ENCODE measurements at regions not wholly inside any gene's neighbourhood (a gene's known extent, or its start where the extent isn't known, plus 50 kb on each side); places are given as distances from the start of the nearest gene placed in this dataset.

GRCh38 chr9:8014997-8015682 lies 215.6 kb upstream of the DMAC1 start:
- H3K4me1 ChIP-seq (ENCODE audit: control insufficient read depth, insufficient read depth, low read length), result no peaks in the 10 kb centered on the region
- no peak overlapping the region for H3K4me3 ChIP-seq (ENCODE audit: low read length)
- no peaks in the 10 kb centered on the region for H3K27me3 ChIP-seq (ENCODE audit: control insufficient read depth, insufficient read depth, low read length)
- H3K36me3 ChIP-seq (ENCODE audit: control insufficient read depth, insufficient read depth, low read length), result no peaks in the 10 kb centered on the region
- H3K9me3 ChIP-seq (ENCODE audit: control insufficient read depth, low read length), result no peaks in the 10 kb centered on the region
- no peak overlapping the region for H3K9ac ChIP-seq (ENCODE audit: low read length)

- Histone ChIP-seq H3K36me3 (ENCODE audit: control insufficient read depth, insufficient read depth, low read length) (no peaks in the 10 kb centered on the region), H3K4me3 (ENCODE audit: low read length) (no peak overlapping the region), H3K9ac (ENCODE audit: low read length) (no peak overlapping the region), H3K27me3 (ENCODE audit: control insufficient read depth, insufficient read depth, low read length) (no peaks in the 10 kb centered on the region), H3K9me3 (ENCODE audit: control insufficient read depth, low read length) (no peaks in the 10 kb centered on the region), H3K4me1 (ENCODE audit: control insufficient read depth, insufficient read depth, low read length) (no peaks in the 10 kb centered on the region)
Observed at GRCh38 chr9:8012986-8013385, 213.4 kb upstream of the DMAC1 start.

- H3K4me3 ChIP-seq (ENCODE audit: low read length), result no peak overlapping the region
- H3K27me3 ChIP-seq (ENCODE audit: control insufficient read depth, insufficient read depth, low read length), result no peaks in the 10 kb centered on the region
- no peaks in the 10 kb centered on the region for H3K9me3 ChIP-seq (ENCODE audit: control insufficient read depth, low read length)
- H3K36me3 ChIP-seq (ENCODE audit: control insufficient read depth, insufficient read depth, low read length), result no peaks in the 10 kb centered on the region
- H3K9ac ChIP-seq (ENCODE audit: low read length), result no peak overlapping the region
- H3K4me1 ChIP-seq (ENCODE audit: control insufficient read depth, insufficient read depth, low read length), result no peaks in the 10 kb centered on the region
Observed at GRCh38 chr9:8011974-8012373, 212.4 kb upstream of the DMAC1 start.

- Histone ChIP-seq H3K9me3 (ENCODE audit: control insufficient read depth, low read length) (no peaks in the 10 kb centered on the region), H3K4me3 (ENCODE audit: low read length) (no peak overlapping the region), H3K36me3 (ENCODE audit: control insufficient read depth, insufficient read depth, low read length) (no peaks in the 10 kb centered on the region), H3K4me1 (ENCODE audit: control insufficient read depth, insufficient read depth, low read length) (no peaks in the 10 kb centered on the region), H3K9ac (ENCODE audit: low read length) (no peak overlapping the region), H3K27me3 (ENCODE audit: control insufficient read depth, insufficient read depth, low read length) (no peaks in the 10 kb centered on the region)
Observed at GRCh38 chr9:7996558-7996957, 197.0 kb upstream of the DMAC1 start.

GRCh38 chr9:7988644-7989280 lies 189.2 kb upstream of the DMAC1 start:
- Histone ChIP-seq H3K27me3 (ENCODE audit: control insufficient read depth, insufficient read depth, low read length) (no peaks in the 10 kb centered on the region), H3K4me3 (ENCODE audit: low read length) (no peak overlapping the region), H3K36me3 (ENCODE audit: control insufficient read depth, insufficient read depth, low read length) (no peaks in the 10 kb centered on the region), H3K4me1 (ENCODE audit: control insufficient read depth, insufficient read depth, low read length) (no peaks in the 10 kb centered on the region), H3K9me3 (ENCODE audit: control insufficient read depth, low read length) (no peaks in the 10 kb centered on the region), H3K9ac (ENCODE audit: low read length) (no peak overlapping the region)

DNA sequence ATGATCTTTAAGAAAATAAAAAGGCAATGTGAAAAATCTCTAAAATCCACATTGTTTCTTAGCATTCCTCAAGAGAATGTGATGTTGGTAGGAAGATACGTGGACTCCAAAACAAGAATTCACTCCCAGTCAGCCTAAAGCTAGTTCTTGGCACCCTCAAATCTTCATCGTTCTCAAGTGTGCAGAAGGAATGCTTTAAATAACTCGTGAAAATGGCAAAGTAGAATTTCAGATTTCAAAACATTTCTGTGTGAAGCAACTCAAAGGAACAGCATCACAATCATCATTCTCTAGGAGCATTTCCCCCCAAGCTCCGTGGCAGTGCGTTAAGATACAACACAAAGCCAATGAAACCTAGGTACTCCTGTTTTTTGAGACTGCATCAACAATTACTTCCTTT lies 185.1 kb upstream of the DMAC1 start:
- Histone ChIP-seq H3K36me3 (ENCODE audit: control insufficient read depth, insufficient read depth, low read length) (no peaks in the 10 kb centered on the region), H3K4me3 (ENCODE audit: low read length) (no peak overlapping the region)

DNA sequence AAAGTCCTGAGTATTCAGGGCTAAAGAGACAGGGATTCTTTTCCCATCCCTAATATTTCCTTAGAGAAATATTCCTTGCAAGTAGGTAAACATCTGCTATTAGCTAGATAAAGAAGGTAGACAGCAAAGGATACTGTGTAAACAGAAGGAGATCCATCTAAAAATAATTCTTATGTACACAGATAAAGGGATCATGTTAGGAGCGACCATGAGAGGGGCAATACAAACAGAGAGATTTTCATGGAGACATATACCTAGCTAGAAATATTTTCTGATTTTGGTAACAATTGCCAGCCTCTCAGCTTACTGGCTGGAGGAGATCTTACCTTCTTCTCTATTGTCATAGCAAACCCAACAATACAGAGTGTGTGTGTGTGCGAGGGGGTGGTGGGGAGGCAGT lies 184.6 kb upstream of the DMAC1 start:
- Histone ChIP-seq H3K9ac (ENCODE audit: low read length) (no peak overlapping the region), H3K36me3 (ENCODE audit: control insufficient read depth, insufficient read depth, low read length) (no peaks in the 10 kb centered on the region), H3K4me1 (ENCODE audit: control insufficient read depth, insufficient read depth, low read length) (no peaks in the 10 kb centered on the region), H3K9me3 (ENCODE audit: control insufficient read depth, low read length) (no peaks in the 10 kb centered on the region), H3K27me3 (ENCODE audit: control insufficient read depth, insufficient read depth, low read length) (no peaks in the 10 kb centered on the region), H3K4me3 (ENCODE audit: low read length) (no peak overlapping the region)

More for the DNA sequence above, 185.1 kb upstream of the DMAC1 start:
- H3K9me3 ChIP-seq (ENCODE audit: control insufficient read depth, low read length), result no peaks in the 10 kb centered on the region
- H3K4me1 ChIP-seq (ENCODE audit: control insufficient read depth, insufficient read depth, low read length), result no peaks in the 10 kb centered on the region
- no peaks in the 10 kb centered on the region for H3K27me3 ChIP-seq (ENCODE audit: control insufficient read depth, insufficient read depth, low read length)
- H3K9ac ChIP-seq (ENCODE audit: low read length), result no peak overlapping the region

- no peak overlapping the region for H3K9ac ChIP-seq (ENCODE audit: low read length)
- H3K4me1 ChIP-seq (ENCODE audit: control insufficient read depth, insufficient read depth, low read length), result no peaks in the 10 kb centered on the region
- no peaks in the 10 kb centered on the region for H3K27me3 ChIP-seq (ENCODE audit: control insufficient read depth, insufficient read depth, low read length)
- no peak overlapping the region for H3K4me3 ChIP-seq (ENCODE audit: low read length)
- no peaks in the 10 kb centered on the region for H3K9me3 ChIP-seq (ENCODE audit: control insufficient read depth, low read length)
- no peaks in the 10 kb centered on the region for H3K36me3 ChIP-seq (ENCODE audit: control insufficient read depth, insufficient read depth, low read length)
Observed at GRCh38 chr9:7983490-7983889, 183.9 kb upstream of the DMAC1 start.

GRCh38 chr9:7982907-7983306 lies 183.3 kb upstream of the DMAC1 start:
- Histone ChIP-seq H3K9ac (ENCODE audit: low read length) (no peak overlapping the region), H3K4me3 (ENCODE audit: low read length) (no peak overlapping the region), H3K9me3 (ENCODE audit: control insufficient read depth, low read length) (no peaks in the 10 kb centered on the region), H3K27me3 (ENCODE audit: control insufficient read depth, insufficient read depth, low read length) (no peaks in the 10 kb centered on the region), H3K36me3 (ENCODE audit: control insufficient read depth, insufficient read depth, low read length) (no peaks in the 10 kb centered on the region), H3K4me1 (ENCODE audit: control insufficient read depth, insufficient read depth, low read length) (no peaks in the 10 kb centered on the region)

DNA sequence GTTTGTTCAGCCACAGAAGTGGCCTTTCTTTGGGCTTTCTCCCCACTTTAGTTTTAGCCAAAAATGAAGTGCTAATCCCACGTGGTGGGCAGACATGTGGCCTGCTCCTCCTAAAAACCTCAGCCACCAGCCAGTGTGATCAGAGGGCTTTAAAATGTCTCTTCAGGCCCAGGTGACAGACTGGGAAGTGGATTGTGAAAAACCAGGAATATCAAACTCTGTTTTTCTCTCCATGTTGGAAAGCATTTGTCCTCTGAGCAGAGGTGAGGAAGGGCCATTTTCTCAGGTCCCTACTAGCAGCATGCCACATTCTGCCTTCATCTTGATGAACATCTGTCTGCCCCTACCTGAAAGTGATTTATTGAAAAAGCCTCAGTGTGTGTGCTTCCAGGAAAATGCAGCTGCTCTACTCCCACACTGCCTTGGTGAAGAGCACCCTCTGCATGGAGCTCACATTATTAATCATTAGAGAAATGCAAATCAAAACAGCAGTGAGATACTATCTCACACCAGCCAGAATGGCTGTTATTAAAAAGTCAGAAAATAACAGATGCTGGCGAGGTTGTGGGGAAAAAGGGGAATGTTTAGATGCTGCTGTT lies 181.2 kb upstream of the DMAC1 start:
- H3K9me3 ChIP-seq (ENCODE audit: control insufficient read depth, low read length), result no peaks in the 10 kb centered on the region
- H3K27me3 ChIP-seq (ENCODE audit: control insufficient read depth, insufficient read depth, low read length), result no peaks in the 10 kb centered on the region
- H3K9ac ChIP-seq (ENCODE audit: low read length), result no peak overlapping the region
- no peak overlapping the region for H3K4me3 ChIP-seq (ENCODE audit: low read length)
- no peaks in the 10 kb centered on the region for H3K36me3 ChIP-seq (ENCODE audit: control insufficient read depth, insufficient read depth, low read length)
- no peaks in the 10 kb centered on the region for H3K4me1 ChIP-seq (ENCODE audit: control insufficient read depth, insufficient read depth, low read length)

DNA sequence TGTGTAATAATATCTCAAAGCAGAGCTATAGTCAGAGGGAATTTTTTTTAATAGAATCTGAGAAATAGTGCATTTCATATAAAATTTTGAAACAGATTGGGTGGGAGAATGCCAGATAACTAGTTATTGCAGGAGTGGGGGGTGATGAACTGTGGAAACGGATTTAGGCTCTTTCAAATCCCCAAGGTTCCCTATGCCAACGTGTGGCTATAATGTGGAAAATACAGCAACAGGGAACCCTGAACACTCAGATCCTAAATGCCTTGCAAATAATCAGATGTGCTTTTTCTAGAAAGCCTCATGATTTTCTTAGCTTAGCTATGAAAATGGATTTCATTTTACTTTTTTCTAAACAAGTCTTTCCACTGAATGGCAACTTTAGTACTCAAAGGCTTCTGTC lies 180.5 kb upstream of the DMAC1 start:
- Histone ChIP-seq H3K27me3 (ENCODE audit: control insufficient read depth, insufficient read depth, low read length) (no peaks in the 10 kb centered on the region), H3K36me3 (ENCODE audit: control insufficient read depth, insufficient read depth, low read length) (no peaks in the 10 kb centered on the region), H3K9ac (ENCODE audit: low read length) (no peak overlapping the region), H3K4me1 (ENCODE audit: control insufficient read depth, insufficient read depth, low read length) (no peaks in the 10 kb centered on the region), H3K9me3 (ENCODE audit: control insufficient read depth, low read length) (no peaks in the 10 kb centered on the region), H3K4me3 (ENCODE audit: low read length) (no peak overlapping the region)

DNA sequence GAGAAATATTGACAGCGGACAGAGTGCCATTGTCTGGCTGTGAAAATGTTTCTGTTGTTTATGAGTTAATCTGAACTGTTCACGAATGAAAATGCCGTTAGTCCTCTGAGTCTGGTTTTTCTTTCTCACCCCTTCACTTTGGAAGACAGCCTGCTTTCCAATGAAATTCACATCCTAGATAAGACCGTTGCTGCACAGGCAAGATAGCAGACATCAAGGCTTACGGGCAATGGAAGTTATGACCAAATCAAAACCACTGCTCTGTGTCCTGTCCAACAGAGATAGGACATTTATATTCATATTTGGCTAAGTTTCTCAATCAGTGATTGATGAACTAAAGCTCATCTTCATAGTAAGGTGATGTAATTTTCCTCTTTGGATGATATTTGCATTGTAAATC lies 180.0 kb upstream of the DMAC1 start:
- H3K36me3 ChIP-seq (ENCODE audit: control insufficient read depth, insufficient read depth, low read length), result no peaks in the 10 kb centered on the region
- no peak overlapping the region for H3K4me3 ChIP-seq (ENCODE audit: low read length)
- no peaks in the 10 kb centered on the region for H3K27me3 ChIP-seq (ENCODE audit: control insufficient read depth, insufficient read depth, low read length)
- no peak overlapping the region for H3K9ac ChIP-seq (ENCODE audit: low read length)
- H3K4me1 ChIP-seq (ENCODE audit: control insufficient read depth, insufficient read depth, low read length), result no peaks in the 10 kb centered on the region
- H3K9me3 ChIP-seq (ENCODE audit: control insufficient read depth, low read length), result no peaks in the 10 kb centered on the region
